Fibroblast of lung (primary cell): ENCODE measurements at regions not wholly inside any gene's neighbourhood (a gene's known extent, or its start where the extent isn't known, plus 50 kb on each side); places are given as distances from the start of the nearest gene placed in this dataset.

Experiments used
- DNase-seq, 2 donors: peaks; one replicate each; pipeline versions ENCODE4 v3.0.0 to v3.0.0-alpha.2; 2010; ENCODE audit warnings: low read depth in 2 of 2
- H2AFZ ChIP-seq: 2 replicates; pipeline ENCODE4 v1.5.1; 2012; ENCODE audit warnings: low read length, control low read depth, inconsistent platforms
- H3K27ac ChIP-seq: 2 replicates; pipeline ENCODE4 v1.5.1; 2011; ENCODE audit warnings: low read length, control low read depth; ENCODE audit not compliant: insufficient read depth
- H3K27me3 ChIP-seq: 2 replicates; pipeline ENCODE4 v1.5.1; 2011; ENCODE audit warnings: mild to moderate bottlenecking, low read length; ENCODE audit not compliant: control insufficient read depth, insufficient read depth
- H3K36me3 ChIP-seq: 2 replicates; pipeline ENCODE4 v1.5.1; 2011; ENCODE audit warnings: low read length; ENCODE audit not compliant: control insufficient read depth, insufficient read depth
- H3K4me1 ChIP-seq: 2 replicates; pipeline ENCODE4 v1.5.1; 2011; ENCODE audit warnings: low read length; ENCODE audit not compliant: control insufficient read depth, insufficient read depth; ENCODE audit errors: extremely low read depth
- H3K4me2 ChIP-seq: 2 replicates; pipeline ENCODE4 v1.5.1; 2011; ENCODE audit warnings: low read length, control low read depth; ENCODE audit not compliant: insufficient read depth; ENCODE audit errors: extremely low read depth
- H3K4me3 ChIP-seq, 4 experiments: fragments of 200-600 bp in 1 of 4; sonication (generic) in 1 of 4; replicated peaks in 1 of 4; 2 replicates each; pipeline ENCODE4 v1.5.1; 2011 to 2016; ENCODE audit warnings: low read length in 4 of 4, low read depth in 3 of 4, mild to moderate bottlenecking in 3 of 4, control low read depth in 2 of 4, inconsistent platforms in 1 of 4, mixed read lengths in 1 of 4; ENCODE audit not compliant: insufficient read depth in 1 of 4; ENCODE audit errors: control extremely low read depth in 1 of 4
- H3K79me2 ChIP-seq: 2 replicates; pipeline ENCODE4 v1.5.1; 2012; ENCODE audit warnings: mild to moderate bottlenecking, low read length, inconsistent platforms; ENCODE audit not compliant: control insufficient read depth, insufficient read depth
- H3K9ac ChIP-seq: 2 replicates; pipeline ENCODE4 v1.5.1; 2011; ENCODE audit warnings: mild to moderate bottlenecking, low read length, control low read depth; ENCODE audit not compliant: insufficient read depth
- H3K9me3 ChIP-seq: 2 replicates; pipeline ENCODE4 v1.5.1; 2012; ENCODE audit warnings: low read depth, low read length; ENCODE audit not compliant: control insufficient read depth, insufficient read depth
- H4K20me1 ChIP-seq: 2 replicates; pipeline ENCODE4 v1.5.1; 2011; ENCODE audit warnings: low read length; ENCODE audit not compliant: control insufficient read depth, insufficient read depth; ENCODE audit errors: extremely low read depth
- CTCF ChIP-seq, 2 donors: IDR thresholded peaks in 1 of 2; conservative IDR thresholded peaks in 1 of 2; 1 replicate in 1 of 2; 2 replicates in 1 of 2; pipeline ENCODE4 v1.5.1; 2011 to 2012; ENCODE audit warnings: low read length in 2 of 2, control low read depth in 1 of 2, inconsistent platforms in 1 of 2, low read depth in 1 of 2, mild to moderate bottlenecking in 1 of 2
- EZH2 ChIP-seq: IDR thresholded peaks from 2 replicates; pipeline ENCODE4 v1.5.1; 2012; ENCODE audit warnings: low read length, control low read depth, mild to moderate bottlenecking; ENCODE audit errors: missing control alignments

DNA sequence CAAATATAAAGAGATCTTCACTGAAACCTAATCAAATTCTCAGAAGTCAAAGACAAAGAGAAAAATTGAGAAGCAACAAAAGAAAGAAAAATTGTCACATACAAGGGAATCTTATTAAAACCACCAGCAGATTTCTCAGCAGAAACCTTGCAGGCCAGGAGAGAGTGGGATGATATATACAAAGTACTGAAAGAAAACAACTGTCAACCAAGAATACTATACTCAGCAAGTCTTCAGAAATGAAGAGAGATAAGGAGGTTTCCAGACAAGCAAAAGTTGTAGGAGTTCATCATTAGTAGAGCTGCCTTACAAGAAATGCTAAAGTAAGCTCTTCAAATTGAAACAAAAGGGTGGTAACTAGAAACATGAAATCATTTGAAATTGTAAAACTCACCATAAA lies 345.6 kb downstream of the MAFB start:
- Histone ChIP-seq H3K79me2 (no peaks in the 10 kb centered on the region), H3K9me3 (no peaks in the 10 kb centered on the region), H4K20me1 (no peaks in the 10 kb centered on the region), H3K9ac (no peak overlapping the region), H3K36me3 (no peaks in the 10 kb centered on the region), H2AFZ (no peak overlapping the region), H3K27ac (no peak overlapping the region), H3K4me1 (no peaks in the 10 kb centered on the region), H3K4me2 (no peak overlapping the region), H3K27me3 (no peaks in the 10 kb centered on the region), H3K4me3 (no peak overlapping the region)
- TF ChIP-seq EZH2 (no peak), CTCF (conservative IDR thresholded peaks at IDR 0.05 in 1 of 2, IDR thresholded peaks at IDR 0.05 in 1 of 2; ENCODE audit: low read depth in 1 of 2, low read length in 2 of 2) (no peak)
- DNase-seq: no peak

DNA sequence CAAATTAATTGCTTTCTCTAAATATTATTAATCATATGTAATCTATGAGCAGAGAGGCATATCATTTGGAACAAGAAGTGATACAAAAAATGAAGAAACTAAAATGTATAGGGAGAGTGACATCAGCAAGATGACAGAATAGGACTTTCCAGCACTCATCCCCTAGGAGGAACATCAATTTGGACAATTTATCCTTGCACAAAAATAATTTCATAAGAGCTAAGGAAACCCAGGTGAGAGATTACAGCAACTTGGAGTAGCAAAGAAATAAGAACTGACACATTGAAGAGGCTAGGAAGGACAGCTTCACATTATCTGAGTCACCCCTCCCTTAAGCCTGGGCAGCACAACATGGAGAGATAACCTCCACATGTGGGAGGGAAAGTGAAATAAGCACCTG lies 347.5 kb downstream of the MAFB start:
- TF ChIP-seq EZH2 (no peak), CTCF (conservative IDR thresholded peaks at IDR 0.05 in 1 of 2, IDR thresholded peaks at IDR 0.05 in 1 of 2; ENCODE audit: low read depth in 1 of 2, low read length in 2 of 2) (no peak)
- Histone ChIP-seq H3K4me1 (no peaks in the 10 kb centered on the region), H3K79me2 (no peaks in the 10 kb centered on the region), H3K4me3 (no peak overlapping the region), H3K27me3 (no peaks in the 10 kb centered on the region), H4K20me1 (no peaks in the 10 kb centered on the region), H3K9ac (no peak overlapping the region), H3K4me2 (no peak overlapping the region), H3K27ac (no peak overlapping the region), H3K9me3 (no peaks in the 10 kb centered on the region), H3K36me3 (no peaks in the 10 kb centered on the region), H2AFZ (no peak overlapping the region)
- DNase-seq: no peak

GRCh38 chr20:40339661-40340449 lies 349.2 kb downstream of the MAFB start:
- no peak for DNase-seq

More at GRCh38 chr20:40339661-40340449, 349.2 kb downstream of the MAFB start:
- no peak overlapping the region for H3K9ac ChIP-seq
- no peaks in the 10 kb centered on the region for H3K4me1 ChIP-seq
- H2AFZ ChIP-seq: no peak overlapping the region
- no peaks in the 10 kb centered on the region for H3K9me3 ChIP-seq
- no peaks in the 10 kb centered on the region for H4K20me1 ChIP-seq
- H3K36me3 ChIP-seq: no peaks in the 10 kb centered on the region
- no peak overlapping the region for H3K27ac ChIP-seq
- no peak overlapping the region for H3K4me2 ChIP-seq
- H3K27me3 ChIP-seq: no peaks in the 10 kb centered on the region
- no peak overlapping the region for H3K4me3 ChIP-seq
- no peak for TF ChIP-seq CTCF (conservative IDR thresholded peaks at IDR 0.05 in 1 of 2, IDR thresholded peaks at IDR 0.05 in 1 of 2; ENCODE audit: low read depth in 1 of 2, low read length in 2 of 2)
- no peak for TF ChIP-seq EZH2
- no peaks in the 10 kb centered on the region for H3K79me2 ChIP-seq
